ENCODE measurements at regions not wholly inside any gene's neighbourhood (a gene's known extent, or its start where the extent isn't known, plus 50 kb on each side); places are given as distances from the start of the nearest gene placed in this dataset.

GRCh38 chr4:83890816-83891215 is 354.9 kb downstream of the GPAT3 start:
- no peak for TF ChIP-seq CTCF (IDR thresholded peaks at IDR 0.05; ENCODE audit: low read depth, low read length)
- TF ChIP-seq, protein P1, sequence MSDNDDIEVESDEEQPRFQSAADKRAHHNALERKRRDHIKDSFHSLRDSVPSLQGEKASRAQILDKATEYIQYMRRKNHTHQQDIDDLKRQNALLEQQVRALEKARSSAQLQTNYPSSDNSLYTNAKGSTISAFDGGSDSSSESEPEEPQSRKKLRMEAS (IDR thresholded peaks at IDR 0.05; ENCODE audit: low read depth, low read length), result no peak
